HG02852 (cell line): ENCODE measurements at regions not wholly inside any gene's neighbourhood (a gene's known extent, or its start where the extent isn't known, plus 50 kb on each side); places are given as distances from the start of the nearest gene placed in this dataset.

Source experiments
- ATAC-seq: cut with Tn5 transposase; IDR thresholded peaks from one replicate; pipeline ENCODE4 v1.9.1; 2021; ENCODE audit warnings: mild to moderate bottlenecking, moderate library complexity; ENCODE audit not compliant: unreplicated experiment

DNA sequence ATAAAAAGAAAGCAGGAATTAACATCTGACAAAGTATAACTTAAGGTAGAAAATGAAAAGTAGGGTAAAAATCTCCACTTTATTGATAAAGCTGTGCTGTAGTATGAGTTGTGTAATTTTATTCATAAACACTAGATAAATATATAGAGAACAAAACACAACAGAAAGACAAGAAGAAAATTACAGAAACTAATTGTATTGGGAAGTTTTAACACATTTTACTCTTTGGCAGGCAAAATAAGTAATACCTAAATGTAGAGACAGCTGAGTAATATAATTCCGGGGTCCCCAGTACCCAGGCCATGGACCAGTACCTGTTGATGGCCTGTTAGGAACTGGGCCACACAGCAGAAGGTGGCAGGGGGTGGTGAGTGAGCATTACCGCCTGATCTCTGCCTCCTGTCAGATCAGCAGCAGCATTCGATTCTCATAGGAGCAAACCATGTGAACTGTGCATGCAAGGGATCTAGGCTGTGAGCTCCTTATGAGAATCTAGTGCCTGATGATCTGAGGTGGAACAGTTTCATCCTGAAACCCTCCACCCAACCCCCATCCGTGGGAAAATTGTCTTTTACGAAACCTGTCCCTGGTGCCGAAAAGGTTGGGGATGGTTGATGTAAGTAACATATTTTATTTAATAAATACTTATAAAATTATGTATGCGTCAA lies 84.4 kb upstream of the ETV6 start:
- ATAC-seq = no peak

- ATAC-seq = no peak
Measured at GRCh38 chr12:11565752-11566151, 83.7 kb upstream of the ETV6 start.

DNA sequence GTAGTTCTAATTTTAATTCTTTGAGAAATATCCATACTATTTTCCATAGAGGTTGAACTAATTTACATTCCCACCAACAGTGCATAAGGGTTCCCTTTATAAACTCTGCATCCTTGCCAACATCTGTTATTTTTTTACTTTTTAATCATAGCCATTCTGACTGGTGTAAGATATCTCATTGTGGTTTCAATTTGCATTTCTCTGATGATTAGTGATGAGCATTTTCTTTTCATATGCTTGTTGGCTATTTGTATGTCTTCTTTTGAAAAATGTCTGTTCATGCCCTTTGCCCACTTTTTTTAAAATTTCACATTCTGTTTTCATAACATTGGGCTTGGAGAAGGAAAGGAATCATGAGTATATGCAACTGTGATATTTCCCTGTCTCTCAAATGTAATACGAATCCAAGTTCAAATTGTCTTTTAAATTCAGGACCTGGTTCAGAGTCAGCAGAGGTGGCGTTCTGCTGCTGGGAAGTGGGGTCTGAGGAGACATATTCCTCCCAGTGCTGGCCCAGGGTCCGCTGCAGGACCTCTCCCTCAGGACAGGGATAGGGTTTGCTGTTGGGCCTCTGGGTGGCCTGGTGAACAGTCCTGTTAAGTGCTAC lies 81.2 kb upstream of the ETV6 start:
- ATAC-seq = no peak

GRCh38 chr12:11568762-11569478 lies 80.6 kb upstream of the ETV6 start:
- ATAC-seq = peak; percentile 91

GRCh38 chr12:11569716-11570115 lies 79.8 kb upstream of the ETV6 start:
- ATAC-seq = no peak

GRCh38 chr12:11573880-11574279 lies 75.6 kb upstream of the ETV6 start:
- ATAC-seq = no peak

DNA sequence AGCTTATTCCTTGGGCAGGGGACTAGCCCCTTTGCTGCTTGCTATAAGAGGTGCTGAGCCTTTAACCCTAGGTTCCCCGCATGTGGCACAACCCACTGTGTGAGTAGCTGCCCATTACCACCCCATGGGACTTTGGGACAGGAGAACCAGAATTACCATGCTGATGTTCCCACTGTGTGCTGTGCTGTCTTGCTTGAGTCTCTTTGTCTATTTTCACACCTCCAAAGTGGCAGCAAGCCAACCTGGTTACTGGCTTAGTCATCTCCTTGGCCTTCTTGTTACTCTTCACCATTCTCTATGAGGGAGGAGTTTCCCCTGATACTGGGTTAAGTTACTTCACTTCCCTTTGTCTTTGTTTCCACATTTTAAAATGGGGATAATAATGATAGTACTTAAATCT lies 73.4 kb upstream of the ETV6 start:
- ATAC-seq = no peak

GRCh38 chr12:11577658-11578260 lies 71.7 kb upstream of the ETV6 start:
- no peak for ATAC-seq

DNA sequence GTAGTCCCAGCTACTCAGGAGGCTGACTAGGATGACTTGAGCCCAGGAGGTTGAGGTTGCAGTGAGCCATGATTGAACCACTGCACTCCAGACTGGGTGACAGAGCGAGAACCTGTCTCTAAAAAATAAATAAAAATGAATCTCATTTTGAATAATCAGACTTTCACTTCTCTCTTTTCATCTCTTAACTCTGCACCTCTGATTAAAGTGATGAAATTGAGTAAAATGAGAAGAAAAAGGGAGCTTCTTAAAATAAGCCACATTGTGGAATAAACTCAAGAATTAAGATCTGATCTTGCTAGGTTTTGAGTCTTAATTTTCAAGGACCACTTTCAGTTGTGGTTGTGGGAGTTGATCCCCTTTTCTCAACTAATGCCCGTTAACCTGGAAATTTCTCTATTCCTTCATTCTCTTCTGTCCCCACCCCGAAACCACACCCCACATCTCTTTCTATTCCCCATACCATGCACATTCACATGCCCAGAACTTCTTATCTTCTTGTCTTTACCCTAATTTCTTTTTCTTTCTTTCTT lies 70.9 kb upstream of the ETV6 start:
- peak; percentile 66 for ATAC-seq

DNA sequence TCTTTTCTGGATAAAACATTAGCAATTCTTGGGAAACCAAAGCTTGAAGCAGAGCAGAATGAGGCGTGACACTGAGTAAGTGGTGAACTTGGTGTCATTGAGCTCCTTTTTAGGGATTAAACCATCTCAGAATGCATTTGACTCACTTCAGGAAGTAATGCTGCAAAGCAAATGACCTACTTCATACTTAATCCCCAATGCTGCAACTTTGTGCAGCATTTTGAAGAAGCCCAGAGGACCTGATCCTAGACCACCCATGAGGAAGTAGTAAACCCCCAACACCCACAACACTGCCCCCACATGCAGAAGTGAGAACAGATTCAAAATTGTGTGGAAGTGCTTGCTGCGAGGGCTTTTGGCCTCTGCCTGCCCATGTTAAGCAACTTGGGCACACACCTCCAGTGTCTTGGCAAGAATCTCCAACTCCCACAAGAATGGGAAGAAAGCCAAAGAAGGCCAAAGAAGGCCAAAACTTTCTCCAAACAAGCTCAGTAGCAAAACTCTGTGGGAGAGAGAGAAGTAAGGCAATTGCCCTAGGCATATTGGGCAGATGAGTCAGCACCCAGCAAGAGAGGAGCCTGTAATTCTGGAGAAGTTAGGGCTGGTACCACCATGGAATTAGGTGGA lies 69.2 kb upstream of the ETV6 start:
- ATAC-seq = no peak

DNA sequence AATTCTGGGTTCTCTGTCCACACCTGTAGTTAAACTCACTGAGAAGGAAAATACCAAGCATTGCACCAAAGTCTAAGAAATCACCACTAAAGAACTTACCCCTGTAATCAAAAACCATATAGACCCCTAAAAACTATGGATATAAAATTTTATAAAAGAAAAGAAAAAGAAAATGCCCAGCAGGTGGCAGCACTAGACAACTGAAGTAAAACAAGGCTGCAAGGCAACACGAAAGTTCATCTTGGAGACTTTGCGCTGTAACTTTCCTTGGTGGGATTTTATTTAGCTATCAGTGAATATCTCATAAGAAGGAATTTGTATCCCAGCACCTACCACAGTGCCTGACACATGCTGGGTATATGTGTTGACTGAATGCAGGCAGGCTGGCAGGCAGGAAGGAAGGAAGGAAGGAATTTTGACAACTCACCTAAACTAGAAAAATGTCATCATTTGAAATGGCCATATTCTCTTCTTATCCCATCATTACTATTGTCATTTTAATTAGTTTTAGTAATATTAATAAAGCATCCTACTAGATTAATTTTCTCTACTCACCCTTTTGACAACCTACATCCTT lies 68.2 kb upstream of the ETV6 start:
- ATAC-seq = no peak

- ATAC-seq = no peak
Measured at GRCh38 chr12:11584221-11584855, 65.1 kb upstream of the ETV6 start.

DNA sequence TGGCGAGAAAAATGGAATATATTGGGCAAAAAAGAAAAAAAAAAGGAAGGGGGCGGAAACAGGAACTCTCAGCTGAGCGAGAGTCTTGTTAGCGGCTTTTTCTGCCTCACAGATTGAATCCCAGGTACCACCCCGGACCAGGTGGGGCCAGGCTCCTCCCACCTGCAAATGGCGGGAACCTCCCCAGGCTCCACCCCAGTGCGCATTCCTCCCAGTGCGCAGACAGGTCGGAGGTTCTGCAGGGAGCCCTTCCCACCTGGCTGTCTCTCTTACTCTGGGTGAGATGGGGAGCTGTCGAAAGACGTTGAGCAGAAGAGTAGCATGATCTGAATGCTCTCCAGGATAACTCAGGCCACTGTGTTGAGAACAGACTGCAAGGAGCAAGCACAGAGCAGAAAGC lies 57.0 kb upstream of the ETV6 start:
- no peak for ATAC-seq

DNA sequence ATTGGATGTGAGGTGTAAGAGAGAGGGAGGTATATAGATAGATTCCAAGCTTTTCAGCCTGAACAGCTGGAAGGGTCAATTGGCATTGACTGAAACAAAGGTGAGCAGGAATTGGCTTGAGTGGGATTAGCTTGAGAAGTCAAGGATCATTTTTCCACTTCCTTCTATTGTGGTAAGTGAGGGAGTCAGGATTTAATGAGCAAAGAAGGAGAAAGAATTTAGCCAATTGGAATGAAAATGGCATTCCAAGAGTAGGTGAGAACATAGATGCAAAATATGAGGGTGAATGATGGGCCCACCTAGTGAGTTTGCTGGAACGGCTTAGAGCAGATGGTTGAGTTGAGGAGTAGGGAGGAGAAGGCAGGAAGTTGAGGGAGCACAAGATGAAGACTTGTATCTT lies 56.5 kb upstream of the ETV6 start:
- ATAC-seq = no peak

DNA sequence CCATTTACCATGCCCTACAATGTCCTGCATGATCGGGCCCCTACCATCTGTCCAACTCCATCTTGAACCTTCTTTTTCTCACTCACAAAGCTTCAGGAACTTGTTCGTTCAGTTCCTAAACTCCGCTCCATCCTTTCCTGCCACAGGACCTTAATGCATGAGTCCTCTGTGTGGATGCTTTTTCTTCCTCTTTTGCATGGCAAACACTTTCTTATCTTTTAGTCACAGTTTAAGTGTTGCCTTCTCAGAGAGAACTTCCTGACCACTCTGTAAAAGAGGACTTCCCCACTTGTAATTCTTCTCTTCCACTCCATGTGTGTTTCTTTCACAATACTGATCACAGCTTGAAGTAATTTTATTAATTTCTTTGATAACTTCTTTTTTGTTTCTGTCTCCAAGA lies 54.4 kb upstream of the ETV6 start:
- no peak for ATAC-seq

GRCh38 chr12:11596141-11596540 lies 53.3 kb upstream of the ETV6 start:
- ATAC-seq = no peak

DNA sequence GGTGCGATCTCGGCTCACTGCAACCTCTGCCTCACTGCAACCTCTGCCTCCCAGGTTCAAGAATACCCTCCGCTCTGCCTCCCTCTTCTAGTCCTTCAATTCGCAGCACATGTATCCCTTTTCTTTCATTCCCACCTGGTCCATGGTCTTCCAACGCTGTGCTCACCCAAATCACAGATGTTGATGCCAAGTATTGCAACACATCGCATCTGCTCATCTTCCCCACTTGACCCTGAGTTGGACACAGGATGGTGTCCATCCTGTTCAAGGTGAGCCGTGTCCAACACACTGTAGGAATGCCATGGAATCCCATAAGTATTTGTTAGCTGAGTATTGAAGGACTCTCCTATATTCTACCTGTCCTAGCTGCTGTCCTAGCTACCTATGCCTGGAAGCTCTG lies 50.6 kb upstream of the ETV6 start:
- no peak for ATAC-seq
